ENCODE measurements at regions not wholly inside any gene's neighbourhood (a gene's known extent, or its start where the extent isn't known, plus 50 kb on each side); places are given as distances from the start of the nearest gene placed in this dataset.
"Not testable (repeated sequence)": the region's sequence is repeated elsewhere in the genome, so short reads cannot be mapped to it uniquely, and the experiment has no call there.

GRCh38 chr9:7739595-7739994, 60.0 kb downstream of the DMAC1 start:
- DNase-seq (ENCODE audit: low read depth in 2 of 3, low spot score in 2 of 3), result no peak

- DNase-seq (ENCODE audit: low read depth in 2 of 3, low spot score in 2 of 3), result no peak
Measured at GRCh38 chr9:7735311-7735710, 64.3 kb downstream of the DMAC1 start.

- DNase-seq (ENCODE audit: low read depth in 2 of 3, low spot score in 2 of 3), result no peak
Measured at GRCh38 chr9:7730164-7730445, 69.5 kb downstream of the DMAC1 start.

- no peak for DNase-seq (ENCODE audit: low read depth in 2 of 3, low spot score in 2 of 3)
Measured at GRCh38 chr9:7729371-7730163, 70.0 kb downstream of the DMAC1 start.

- no peak for DNase-seq (ENCODE audit: low read depth in 2 of 3, low spot score in 2 of 3)
Measured at GRCh38 chr9:7721291-7721690, 78.3 kb downstream of the DMAC1 start.

GRCh38 chr9:7713088-7713487, 86.5 kb downstream of the DMAC1 start:
- DNase-seq (ENCODE audit: low read depth in 2 of 3, low spot score in 2 of 3), result not testable (repeated sequence)

GRCh38 chr9:7710686-7711085, 88.9 kb downstream of the DMAC1 start:
- no peak for DNase-seq (ENCODE audit: low read depth in 2 of 3, low spot score in 2 of 3)

- DNase-seq (ENCODE audit: low read depth in 2 of 3, low spot score in 2 of 3), result no peak
Measured at GRCh38 chr9:7707934-7708333, 91.6 kb downstream of the DMAC1 start.

GRCh38 chr9:7704543-7704942, 95.0 kb downstream of the DMAC1 start:
- DNase-seq (ENCODE audit: low read depth in 2 of 3, low spot score in 2 of 3), result no peak

- no peak for DNase-seq (ENCODE audit: low read depth in 2 of 3, low spot score in 2 of 3)
Measured at GRCh38 chr9:7691909-7692308, 107.7 kb downstream of the DMAC1 start.

- DNase-seq (ENCODE audit: low read depth in 2 of 3, low spot score in 2 of 3), result no peak
Measured at GRCh38 chr9:7690014-7690413, 109.6 kb downstream of the DMAC1 start.

GRCh38 chr9:7688626-7689025, 111.0 kb downstream of the DMAC1 start:
- DNase-seq (ENCODE audit: low read depth in 2 of 3, low spot score in 2 of 3), result no peak

GRCh38 chr9:7676609-7677156, 122.9 kb downstream of the DMAC1 start:
- DNase-seq (ENCODE audit: low read depth in 2 of 3, low spot score in 2 of 3), result no peak

GRCh38 chr9:7671847-7672246, 127.7 kb downstream of the DMAC1 start:
- no peak for DNase-seq (ENCODE audit: low read depth in 2 of 3, low spot score in 2 of 3)

- no peak for DNase-seq (ENCODE audit: low read depth in 2 of 3, low spot score in 2 of 3)
Measured at GRCh38 chr9:7668541-7668940, 131.0 kb downstream of the DMAC1 start.

GRCh38 chr9:7665874-7666273, 133.7 kb downstream of the DMAC1 start:
- DNase-seq (ENCODE audit: low read depth in 2 of 3, low spot score in 2 of 3), result no peak

- no peak for DNase-seq (ENCODE audit: low read depth in 2 of 3, low spot score in 2 of 3)
Measured at GRCh38 chr9:7659766-7660165, 139.8 kb downstream of the DMAC1 start.

- DNase-seq (ENCODE audit: low read depth in 2 of 3, low spot score in 2 of 3), result no peak
Measured at GRCh38 chr9:7656636-7657035, 142.9 kb downstream of the DMAC1 start.

GRCh38 chr9:7653262-7653661, 146.3 kb downstream of the DMAC1 start:
- no peak for DNase-seq (ENCODE audit: low read depth in 2 of 3, low spot score in 2 of 3)

- no peak for DNase-seq (ENCODE audit: low read depth in 2 of 3, low spot score in 2 of 3)
Measured at GRCh38 chr9:7640231-7640630, 159.3 kb downstream of the DMAC1 start.

- DNase-seq (ENCODE audit: low read depth in 2 of 3, low spot score in 2 of 3), result no peak
Measured at GRCh38 chr9:7639471-7639870, 160.1 kb downstream of the DMAC1 start.

GRCh38 chr9:7636838-7637467, 162.6 kb downstream of the DMAC1 start:
- no peak for DNase-seq (ENCODE audit: low read depth in 2 of 3, low spot score in 2 of 3)

- no peak for DNase-seq (ENCODE audit: low read depth in 2 of 3, low spot score in 2 of 3)
Measured at GRCh38 chr9:7636309-7636708, 163.3 kb downstream of the DMAC1 start.

All from activated CD8-positive, alpha-beta memory T cell treated with anti-CD3 and anti-CD28 coated beads for 48 hours (primary cell).